ENCODE measurements at regions not wholly inside any gene's neighbourhood (a gene's known extent, or its start where the extent isn't known, plus 50 kb on each side); places are given as distances from the start of the nearest gene placed in this dataset.

DNA sequence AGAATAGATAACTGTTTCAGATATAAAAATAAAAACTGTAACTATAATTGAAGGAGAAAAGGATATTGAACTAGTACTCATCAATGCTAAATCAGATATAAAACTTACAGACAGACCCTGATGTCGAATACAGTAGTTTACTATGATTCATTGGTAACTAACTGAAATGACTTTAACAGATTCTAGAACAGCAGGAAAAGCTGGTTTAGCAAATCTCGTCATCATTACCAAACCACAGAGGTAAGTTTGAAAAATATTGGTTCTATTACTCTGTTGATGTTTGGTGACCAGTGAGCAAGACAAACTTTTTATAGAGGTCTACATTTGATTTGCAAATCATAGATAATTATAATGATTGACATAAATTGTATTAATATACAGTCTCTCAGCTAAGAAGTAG lies 551.4 kb upstream of the ADGRL3 start:
- TF ChIP-seq TAF1 (IDR thresholded peaks at IDR 0.05; ENCODE audit: borderline replicate concordance, insufficient read depth, low read length), result no peak
- TF ChIP-seq, protein P1, sequence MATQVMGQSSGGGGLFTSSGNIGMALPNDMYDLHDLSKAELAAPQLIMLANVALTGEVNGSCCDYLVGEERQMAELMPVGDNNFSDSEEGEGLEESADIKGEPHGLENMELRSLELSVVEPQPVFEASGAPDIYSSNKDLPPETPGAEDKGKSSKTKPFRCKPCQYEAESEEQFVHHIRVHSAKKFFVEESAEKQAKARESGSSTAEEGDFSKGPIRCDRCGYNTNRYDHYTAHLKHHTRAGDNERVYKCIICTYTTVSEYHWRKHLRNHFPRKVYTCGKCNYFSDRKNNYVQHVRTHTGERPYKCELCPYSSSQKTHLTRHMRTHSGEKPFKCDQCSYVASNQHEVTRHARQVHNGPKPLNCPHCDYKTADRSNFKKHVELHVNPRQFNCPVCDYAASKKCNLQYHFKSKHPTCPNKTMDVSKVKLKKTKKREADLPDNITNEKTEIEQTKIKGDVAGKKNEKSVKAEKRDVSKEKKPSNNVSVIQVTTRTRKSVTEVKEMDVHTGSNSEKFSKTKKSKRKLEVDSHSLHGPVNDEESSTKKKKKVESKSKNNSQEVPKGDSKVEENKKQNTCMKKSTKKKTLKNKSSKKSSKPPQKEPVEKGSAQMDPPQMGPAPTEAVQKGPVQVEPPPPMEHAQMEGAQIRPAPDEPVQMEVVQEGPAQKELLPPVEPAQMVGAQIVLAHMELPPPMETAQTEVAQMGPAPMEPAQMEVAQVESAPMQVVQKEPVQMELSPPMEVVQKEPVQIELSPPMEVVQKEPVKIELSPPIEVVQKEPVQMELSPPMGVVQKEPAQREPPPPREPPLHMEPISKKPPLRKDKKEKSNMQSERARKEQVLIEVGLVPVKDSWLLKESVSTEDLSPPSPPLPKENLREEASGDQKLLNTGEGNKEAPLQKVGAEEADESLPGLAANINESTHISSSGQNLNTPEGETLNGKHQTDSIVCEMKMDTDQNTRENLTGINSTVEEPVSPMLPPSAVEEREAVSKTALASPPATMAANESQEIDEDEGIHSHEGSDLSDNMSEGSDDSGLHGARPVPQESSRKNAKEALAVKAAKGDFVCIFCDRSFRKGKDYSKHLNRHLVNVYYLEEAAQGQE (IDR thresholded peaks at IDR 0.05; ENCODE audit: insufficient read depth in 1 of 2, low read depth in 2 of 2, low read length in 2 of 2), result no peak
- no peak for TF ChIP-seq SIN3A (IDR thresholded peaks at IDR 0.05; ENCODE audit: borderline replicate concordance, insufficient read depth, low read length)
- TF ChIP-seq POLR2AphosphoS5 (IDR thresholded peaks at IDR 0.05; ENCODE audit: low read depth, low read length), result no peak
- no peak for TF ChIP-seq FOXP2 (optimal IDR thresholded peaks at IDR 0.05; ENCODE audit: borderline replicate concordance, extremely low read depth, extremely low read length, insufficient read depth)

DNA sequence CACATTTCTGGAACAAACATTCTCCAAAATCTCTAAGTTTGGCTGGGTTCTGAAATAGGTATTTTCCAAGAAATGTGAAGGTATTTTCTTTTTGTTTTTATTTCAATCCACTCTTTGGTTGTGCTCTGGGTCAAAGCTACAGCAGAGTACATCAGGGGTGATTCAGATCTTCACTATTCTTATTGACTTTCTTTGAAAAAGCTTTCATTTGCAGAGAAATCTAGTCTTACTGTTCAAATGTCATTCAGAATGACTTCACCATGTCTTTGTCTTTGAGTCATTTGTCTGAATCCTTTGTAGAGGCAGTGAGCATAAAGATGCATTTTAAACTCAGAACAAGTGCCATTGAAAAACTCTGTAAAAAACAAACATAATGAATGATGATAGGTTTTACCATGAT lies 547.2 kb upstream of the ADGRL3 start:
- TF ChIP-seq FOXP2 (optimal IDR thresholded peaks at IDR 0.05; ENCODE audit: borderline replicate concordance, extremely low read depth, extremely low read length, insufficient read depth) (no peak), TAF1 (IDR thresholded peaks at IDR 0.05; ENCODE audit: borderline replicate concordance, insufficient read depth, low read length) (no peak), SIN3A (IDR thresholded peaks at IDR 0.05; ENCODE audit: borderline replicate concordance, insufficient read depth, low read length) (no peak)

DNA sequence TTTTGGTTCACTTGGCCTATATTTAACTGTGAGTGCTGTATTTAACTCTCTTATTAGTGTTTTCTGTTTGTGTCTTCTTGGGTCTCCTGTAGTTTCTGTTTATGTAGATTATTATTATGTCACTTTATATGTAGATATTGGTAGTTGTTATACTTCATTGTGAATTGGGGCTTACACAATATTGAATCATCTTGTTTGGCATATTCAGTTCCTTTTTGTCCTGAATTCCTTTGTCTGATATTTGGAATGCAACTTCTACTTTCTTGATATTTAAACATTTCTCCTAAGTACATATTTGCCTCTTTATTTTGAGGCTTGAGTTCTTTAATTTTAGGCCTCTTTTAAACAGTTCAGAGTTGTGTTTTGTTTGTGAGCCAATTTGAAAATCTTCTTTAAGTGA lies 544.8 kb upstream of the ADGRL3 start:
- TF ChIP-seq SIN3A (IDR thresholded peaks at IDR 0.05; ENCODE audit: borderline replicate concordance, insufficient read depth, low read length) (no peak), POLR2AphosphoS5 (IDR thresholded peaks at IDR 0.05; ENCODE audit: low read depth, low read length) (no peak), FOXP2 (optimal IDR thresholded peaks at IDR 0.05; ENCODE audit: borderline replicate concordance, extremely low read depth, extremely low read length, insufficient read depth) (no peak), TAF1 (IDR thresholded peaks at IDR 0.05; ENCODE audit: borderline replicate concordance, insufficient read depth, low read length) (no peak)
- TF ChIP-seq, protein P1 (IDR thresholded peaks at IDR 0.05; ENCODE audit: insufficient read depth in 1 of 2, low read depth in 2 of 2, low read length in 2 of 2), result no peak

DNA sequence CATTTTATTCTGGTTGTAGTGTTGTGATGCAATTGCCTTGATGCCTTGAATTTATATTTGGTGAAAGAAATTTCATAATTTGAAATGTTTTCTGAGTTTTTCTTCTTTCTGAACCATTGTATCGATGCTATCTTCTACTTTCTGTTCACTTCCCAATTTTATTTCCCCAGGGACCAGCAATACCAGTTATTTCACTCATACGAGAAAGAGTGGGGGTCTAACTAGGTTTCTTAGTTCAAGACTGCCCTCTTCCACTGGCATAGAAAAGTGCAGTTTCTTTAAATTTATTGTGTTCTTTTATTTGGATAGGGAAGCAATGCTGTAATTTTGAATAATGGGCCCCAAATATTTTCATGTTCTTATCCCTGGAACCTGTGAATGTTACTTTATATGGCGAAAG lies 544.0 kb upstream of the ADGRL3 start:
- TF ChIP-seq TAF1 (IDR thresholded peaks at IDR 0.05; ENCODE audit: borderline replicate concordance, insufficient read depth, low read length) (no peak), POLR2AphosphoS5 (IDR thresholded peaks at IDR 0.05; ENCODE audit: low read depth, low read length) (no peak), FOXP2 (optimal IDR thresholded peaks at IDR 0.05; ENCODE audit: borderline replicate concordance, extremely low read depth, extremely low read length, insufficient read depth) (no peak), SIN3A (IDR thresholded peaks at IDR 0.05; ENCODE audit: borderline replicate concordance, insufficient read depth, low read length) (no peak)
- TF ChIP-seq, protein P1 (IDR thresholded peaks at IDR 0.05; ENCODE audit: insufficient read depth in 1 of 2, low read depth in 2 of 2, low read length in 2 of 2), result no peak

DNA sequence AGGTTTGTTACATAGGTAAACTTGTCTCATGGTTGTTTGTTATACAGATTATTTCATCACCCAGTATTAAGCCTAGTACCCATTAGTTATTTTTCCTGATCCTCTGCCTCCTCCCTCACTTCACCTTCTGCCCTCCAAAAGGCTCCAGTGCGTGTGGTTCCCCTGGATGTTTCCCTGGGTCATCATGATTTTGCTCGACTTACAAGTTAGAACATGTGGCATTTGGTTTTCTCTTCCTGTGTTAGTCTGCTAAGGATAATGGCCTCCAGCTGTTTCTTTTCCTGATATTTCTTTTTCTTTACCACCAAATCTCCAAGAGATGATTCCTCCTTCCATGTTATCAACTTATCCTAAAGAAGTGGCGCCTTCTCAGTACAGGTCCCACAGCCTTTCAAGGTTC lies 543.1 kb upstream of the ADGRL3 start:
- TF ChIP-seq POLR2AphosphoS5 (IDR thresholded peaks at IDR 0.05; ENCODE audit: low read depth, low read length) (no peak), SIN3A (IDR thresholded peaks at IDR 0.05; ENCODE audit: borderline replicate concordance, insufficient read depth, low read length) (no peak), FOXP2 (optimal IDR thresholded peaks at IDR 0.05; ENCODE audit: borderline replicate concordance, extremely low read depth, extremely low read length, insufficient read depth) (no peak), TAF1 (IDR thresholded peaks at IDR 0.05; ENCODE audit: borderline replicate concordance, insufficient read depth, low read length) (no peak)
- TF ChIP-seq, protein P1 (IDR thresholded peaks at IDR 0.05; ENCODE audit: insufficient read depth in 1 of 2, low read depth in 2 of 2, low read length in 2 of 2), result no peak

Measured in PFSK-1 (cell line).